ENCODE measurements at regions not wholly inside any gene's neighbourhood (a gene's known extent, or its start where the extent isn't known, plus 50 kb on each side); places are given as distances from the start of the nearest gene placed in this dataset.

- TF ChIP-seq ZFY (CRISPR knock-in tag; IDR thresholded peaks at IDR 0.05): no peak
- TF ChIP-seq, protein P1, sequence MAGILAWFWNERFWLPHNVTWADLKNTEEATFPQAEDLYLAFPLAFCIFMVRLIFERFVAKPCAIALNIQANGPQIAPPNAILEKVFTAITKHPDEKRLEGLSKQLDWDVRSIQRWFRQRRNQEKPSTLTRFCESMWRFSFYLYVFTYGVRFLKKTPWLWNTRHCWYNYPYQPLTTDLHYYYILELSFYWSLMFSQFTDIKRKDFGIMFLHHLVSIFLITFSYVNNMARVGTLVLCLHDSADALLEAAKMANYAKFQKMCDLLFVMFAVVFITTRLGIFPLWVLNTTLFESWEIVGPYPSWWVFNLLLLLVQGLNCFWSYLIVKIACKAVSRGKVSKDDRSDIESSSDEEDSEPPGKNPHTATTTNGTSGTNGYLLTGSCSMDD (CRISPR knock-in tag; IDR thresholded peaks at IDR 0.05): no peak
- no TSS peak for BruUV-seq (replicated peaks)
- H3K36me3 ChIP-seq (replicated peaks in 1 of 2; ENCODE audit: control insufficient read depth in 1 of 2, insufficient read depth in 2 of 2, low read length in 2 of 2): no peaks in the 10 kb centered on the region
- DNase-seq (ENCODE audit: low spot score): no peak
- H4K20me1 ChIP-seq (ENCODE audit: insufficient read depth, low read length): no peaks in the 10 kb centered on the region
- no peak overlapping the region for H2AFZ ChIP-seq (ENCODE audit: low read length)
- no peak overlapping the region for H3K27ac ChIP-seq (ENCODE audit: extremely low read length, insufficient read depth, low read length)
- no peak for FAIRE-seq
- no peak overlapping the region for H3K4me3 ChIP-seq (replicated peaks in 1 of 3; ENCODE audit: insufficient read depth in 1 of 3, low read depth in 2 of 3, low read length in 3 of 3)
- H3K9me3 ChIP-seq (ENCODE audit: low read length): no peaks in the 10 kb centered on the region
- no peak overlapping the region for H3K9ac ChIP-seq (ENCODE audit: insufficient read depth, low read depth, low read length)
- in situ Hi-C loops (cut with HindIII; ENCODE audit: extremely low pct_ligation_motif_present, low pct_unique_long_range_greater_than_20kb) (no loop called here), intact Hi-C loops (cut with micrococcal nuclease; ENCODE audit: unreplicated experiment) (no loop called here)
- 5% methylated on average over 2 of the region's 2 CpGs for WGBS (ENCODE audit: low lambda C conversion rate)
- CTCF ChIA-PET (ENCODE audit: low intra/inter-chr PET ratio, low total read pairs): no interaction called here
- no peaks in the 10 kb centered on the region for H3K79me2 ChIP-seq (ENCODE audit: insufficient read depth, low read length)
- H3K4me1 ChIP-seq (ENCODE audit: insufficient read depth, low read length): no peaks in the 10 kb centered on the region
- no peak for ATAC-seq
- H3K27me3 ChIP-seq (ENCODE audit: control insufficient read depth in 1 of 2, insufficient read depth in 2 of 2, low read length in 2 of 2): no peaks in the 10 kb centered on the region
- POLR2A ChIA-PET: no interaction called here
- no peak overlapping the region for H3K4me2 ChIP-seq (ENCODE audit: low read depth, low read length)
These were observed 225.3 kb downstream of the KIF20B start for GRCh38 chr10:89926736-89927135.

DNA sequence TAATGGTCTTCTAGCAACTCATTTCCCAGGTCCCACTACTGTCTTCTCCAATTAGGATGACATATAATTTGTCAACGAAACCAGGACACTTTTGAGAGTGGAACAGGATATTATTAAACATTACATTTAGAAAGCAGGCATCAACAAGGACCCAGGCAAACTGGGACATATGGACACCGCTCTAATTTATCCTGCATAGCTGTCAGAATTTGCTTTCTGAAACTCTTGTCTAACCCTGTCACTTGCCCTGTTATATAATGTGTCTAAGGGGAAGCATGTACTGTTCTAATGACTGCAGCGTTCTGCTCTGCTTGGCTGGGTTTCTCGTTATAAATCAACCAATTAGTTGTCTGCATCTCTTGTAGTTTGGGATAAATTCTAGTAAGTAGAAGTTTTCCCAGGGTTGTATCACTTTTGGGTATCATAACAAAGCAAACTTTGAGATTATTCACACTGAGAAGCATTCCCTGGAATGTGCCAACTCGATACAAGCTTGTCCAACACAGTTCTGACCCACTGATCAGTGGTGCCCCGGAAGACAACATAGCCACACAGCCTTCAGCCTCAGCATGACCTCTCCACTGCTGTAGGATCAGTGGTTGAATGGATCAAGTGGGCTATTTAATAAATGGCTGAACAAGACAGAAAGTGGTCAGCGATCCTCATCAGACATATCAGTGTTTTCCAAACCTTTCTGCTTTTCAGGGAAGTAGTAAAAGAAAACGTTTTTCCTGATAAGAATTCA is 228.1 kb downstream of the KIF20B start:
- intact Hi-C loops (cut with micrococcal nuclease; ENCODE audit: unreplicated experiment): no loop called here
- no TSS peak for BruUV-seq (replicated peaks)

More for the DNA sequence above, 228.1 kb downstream of the KIF20B start:
- ATAC-seq (no peak), DNase-seq (ENCODE audit: low spot score) (no peak), FAIRE-seq (no peak)
- no peak overlapping the region for H3K4me2 ChIP-seq (ENCODE audit: low read depth, low read length)
- H3K36me3 ChIP-seq (replicated peaks in 1 of 2; ENCODE audit: control insufficient read depth in 1 of 2, insufficient read depth in 2 of 2, low read length in 2 of 2): no peaks in the 10 kb centered on the region
- POLR2A ChIA-PET: no interaction called here
- 0% methylated on average over 8 of the region's 8 CpGs for WGBS (ENCODE audit: low lambda C conversion rate)
- H4K20me1 ChIP-seq (ENCODE audit: insufficient read depth, low read length): no peaks in the 10 kb centered on the region
- in situ Hi-C loops (cut with HindIII; ENCODE audit: extremely low pct_ligation_motif_present, low pct_unique_long_range_greater_than_20kb): no loop called here
- no peak overlapping the region for H2AFZ ChIP-seq (ENCODE audit: low read length)
- no peaks in the 10 kb centered on the region for H3K9me3 ChIP-seq (ENCODE audit: low read length)
- H3K4me3 ChIP-seq (replicated peaks in 1 of 3; ENCODE audit: insufficient read depth in 1 of 3, low read depth in 2 of 3, low read length in 3 of 3): no peak overlapping the region
- H3K27ac ChIP-seq (ENCODE audit: extremely low read length, insufficient read depth, low read length): no peak overlapping the region
- H3K79me2 ChIP-seq (ENCODE audit: insufficient read depth, low read length): no peaks in the 10 kb centered on the region
- CTCF ChIA-PET (ENCODE audit: low intra/inter-chr PET ratio, low total read pairs): no interaction called here
- no peak overlapping the region for H3K9ac ChIP-seq (ENCODE audit: insufficient read depth, low read depth, low read length)
- no peaks in the 10 kb centered on the region for H3K27me3 ChIP-seq (ENCODE audit: control insufficient read depth in 1 of 2, insufficient read depth in 2 of 2, low read length in 2 of 2)
- TF ChIP-seq ZNF713 (CRISPR knock-in tag; IDR thresholded peaks at IDR 0.05) (no peak), FOXO1 (CRISPR knock-in tag; IDR thresholded peaks at IDR 0.05) (no peak), TOE1 (CRISPR knock-in tag; IDR thresholded peaks at IDR 0.05) (no peak), ZNF337 (CRISPR knock-in tag; IDR thresholded peaks at IDR 0.05; ENCODE audit: borderline replicate concordance, low read depth) (no peak), STAT5B (CRISPR knock-in tag; IDR thresholded peaks at IDR 0.05) (no peak), ZFP62 (CRISPR knock-in tag; IDR thresholded peaks at IDR 0.05) (no peak), WIZ (CRISPR knock-in tag; IDR thresholded peaks at IDR 0.05) (no peak), ZNF124 (CRISPR knock-in tag; IDR thresholded peaks at IDR 0.05) (no peak)
- TF ChIP-seq, protein P2, sequence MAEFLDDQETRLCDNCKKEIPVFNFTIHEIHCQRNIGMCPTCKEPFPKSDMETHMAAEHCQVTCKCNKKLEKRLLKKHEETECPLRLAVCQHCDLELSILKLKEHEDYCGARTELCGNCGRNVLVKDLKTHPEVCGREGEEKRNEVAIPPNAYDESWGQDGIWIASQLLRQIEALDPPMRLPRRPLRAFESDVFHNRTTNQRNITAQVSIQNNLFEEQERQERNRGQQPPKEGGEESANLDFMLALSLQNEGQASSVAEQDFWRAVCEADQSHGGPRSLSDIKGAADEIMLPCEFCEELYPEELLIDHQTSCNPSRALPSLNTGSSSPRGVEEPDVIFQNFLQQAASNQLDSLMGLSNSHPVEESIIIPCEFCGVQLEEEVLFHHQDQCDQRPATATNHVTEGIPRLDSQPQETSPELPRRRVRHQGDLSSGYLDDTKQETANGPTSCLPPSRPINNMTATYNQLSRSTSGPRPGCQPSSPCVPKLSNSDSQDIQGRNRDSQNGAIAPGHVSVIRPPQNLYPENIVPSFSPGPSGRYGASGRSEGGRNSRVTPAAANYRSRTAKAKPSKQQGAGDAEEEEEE (CRISPR knock-in tag; IDR thresholded peaks at IDR 0.05; ENCODE audit: borderline replicate concordance): no peak
- TF ChIP-seq, protein P3, sequence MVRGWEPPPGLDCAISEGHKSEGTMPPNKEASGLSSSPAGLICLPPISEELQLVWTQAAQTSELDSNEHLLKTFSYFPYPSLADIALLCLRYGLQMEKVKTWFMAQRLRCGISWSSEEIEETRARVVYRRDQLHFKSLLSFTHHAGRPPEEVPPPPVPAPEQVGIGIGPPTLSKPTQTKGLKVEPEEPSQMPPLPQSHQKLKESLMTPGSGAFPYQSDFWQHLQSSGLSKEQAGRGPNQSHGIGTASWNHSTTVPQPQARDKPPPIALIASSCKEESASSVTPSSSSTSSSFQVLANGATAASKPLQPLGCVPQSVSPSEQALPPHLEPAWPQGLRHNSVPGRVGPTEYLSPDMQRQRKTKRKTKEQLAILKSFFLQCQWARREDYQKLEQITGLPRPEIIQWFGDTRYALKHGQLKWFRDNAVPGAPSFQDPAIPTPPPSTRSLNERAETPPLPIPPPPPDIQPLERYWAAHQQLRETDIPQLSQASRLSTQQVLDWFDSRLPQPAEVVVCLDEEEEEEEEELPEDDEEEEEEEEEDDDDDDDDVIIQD (CRISPR knock-in tag; IDR thresholded peaks at IDR 0.05; ENCODE audit: low read depth): no peak
- H3K4me1 ChIP-seq (ENCODE audit: insufficient read depth, low read length): no peaks in the 10 kb centered on the region

All from HepG2 (cell line).